Fibroblast of lung (primary cell): ENCODE measurements at regions not wholly inside any gene's neighbourhood (a gene's known extent, or its start where the extent isn't known, plus 50 kb on each side); places are given as distances from the start of the nearest gene placed in this dataset.
A peak's percentile ranks its signal among the peaks of the same experiment; 100 is the strongest.

Source experiments
- EZH2 ChIP-seq: IDR thresholded peaks from 2 replicates; pipeline ENCODE4 v1.5.1; 2012; ENCODE audit warnings: low read length, control low read depth, mild to moderate bottlenecking; ENCODE audit errors: missing control alignments
- TF ChIP-seq, protein P1 (sequence below), 2 donors: IDR thresholded peaks in 1 of 2; conservative IDR thresholded peaks in 1 of 2; 1 replicate in 1 of 2; 2 replicates in 1 of 2; pipeline ENCODE4 v1.5.1; 2011 to 2012; ENCODE audit warnings: low read length in 2 of 2, control low read depth in 1 of 2, inconsistent platforms in 1 of 2, low read depth in 1 of 2, mild to moderate bottlenecking in 1 of 2

DNA sequence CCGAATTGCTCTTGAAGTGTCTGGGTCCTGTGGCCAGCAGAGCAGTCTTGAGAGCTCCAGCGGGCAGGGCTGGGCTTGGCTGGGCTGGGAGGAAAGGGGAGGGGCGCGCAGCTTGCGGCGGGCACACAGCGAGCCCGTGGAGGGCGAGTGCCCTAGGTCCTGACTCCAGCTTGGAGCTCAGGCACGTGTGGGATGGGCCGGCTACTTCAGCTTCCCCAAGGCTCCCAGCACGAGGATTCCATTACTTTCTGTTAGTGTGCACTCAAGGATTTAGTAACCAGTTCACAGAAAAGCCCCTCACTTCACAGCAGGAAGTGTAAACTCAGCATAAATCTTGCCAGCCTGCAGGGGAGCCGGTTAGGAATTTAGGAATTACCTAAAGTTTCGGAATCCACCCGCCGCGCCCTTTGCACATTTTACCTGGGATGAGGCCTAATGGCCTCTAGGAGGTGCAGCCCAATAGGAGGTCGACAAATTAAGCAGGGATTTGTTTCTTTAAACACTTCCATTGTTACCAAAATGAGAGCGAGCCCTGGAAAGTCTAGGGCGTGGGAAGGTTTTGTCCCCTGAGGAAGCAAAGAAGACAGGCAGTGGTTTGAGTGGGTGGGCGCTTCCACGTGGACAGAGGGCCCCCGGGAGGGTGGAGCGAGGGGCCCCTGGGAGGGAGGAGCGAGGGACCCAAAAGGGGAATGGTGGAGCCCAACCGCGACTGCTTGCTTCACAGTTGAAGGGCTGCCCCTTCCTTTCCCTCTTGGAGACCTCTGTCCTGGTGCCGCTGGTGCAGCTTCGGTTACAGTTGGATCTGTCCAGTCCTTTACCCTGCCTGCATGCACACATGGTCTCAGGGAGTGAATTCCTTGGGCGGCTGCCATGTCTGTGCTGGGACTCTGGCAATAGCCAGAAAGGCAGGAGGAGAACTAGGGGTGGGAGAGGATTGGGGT lies 93.3 kb downstream of the CTAGE1 start:
- TF ChIP-seq, protein P1, sequence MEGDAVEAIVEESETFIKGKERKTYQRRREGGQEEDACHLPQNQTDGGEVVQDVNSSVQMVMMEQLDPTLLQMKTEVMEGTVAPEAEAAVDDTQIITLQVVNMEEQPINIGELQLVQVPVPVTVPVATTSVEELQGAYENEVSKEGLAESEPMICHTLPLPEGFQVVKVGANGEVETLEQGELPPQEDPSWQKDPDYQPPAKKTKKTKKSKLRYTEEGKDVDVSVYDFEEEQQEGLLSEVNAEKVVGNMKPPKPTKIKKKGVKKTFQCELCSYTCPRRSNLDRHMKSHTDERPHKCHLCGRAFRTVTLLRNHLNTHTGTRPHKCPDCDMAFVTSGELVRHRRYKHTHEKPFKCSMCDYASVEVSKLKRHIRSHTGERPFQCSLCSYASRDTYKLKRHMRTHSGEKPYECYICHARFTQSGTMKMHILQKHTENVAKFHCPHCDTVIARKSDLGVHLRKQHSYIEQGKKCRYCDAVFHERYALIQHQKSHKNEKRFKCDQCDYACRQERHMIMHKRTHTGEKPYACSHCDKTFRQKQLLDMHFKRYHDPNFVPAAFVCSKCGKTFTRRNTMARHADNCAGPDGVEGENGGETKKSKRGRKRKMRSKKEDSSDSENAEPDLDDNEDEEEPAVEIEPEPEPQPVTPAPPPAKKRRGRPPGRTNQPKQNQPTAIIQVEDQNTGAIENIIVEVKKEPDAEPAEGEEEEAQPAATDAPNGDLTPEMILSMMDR (conservative IDR thresholded peaks at IDR 0.05 in 1 of 2, IDR thresholded peaks at IDR 0.05 in 1 of 2; ENCODE audit: low read depth in 1 of 2, low read length in 2 of 2) = peak in 1 of 2 donors; percentile 31
- no peak for TF ChIP-seq EZH2
